LNCaP clone FGC (cell line): ENCODE measurements at regions not wholly inside any gene's neighbourhood (a gene's known extent, or its start where the extent isn't known, plus 50 kb on each side); places are given as distances from the start of the nearest gene placed in this dataset.
"Not testable (repeated sequence)": the region's sequence is repeated elsewhere in the genome, so short reads cannot be mapped to it uniquely, and the experiment has no call there.

ENCODE experiments used
- DNase-seq: peaks from one replicate; pipeline ENCODE4 v3.0.0-alpha.2; 2011; ENCODE audit warnings: low read depth
- H3K4me3 ChIP-seq: 2 replicates; pipeline ENCODE4 v1.5.1; 2011; ENCODE audit warnings: mild to moderate bottlenecking, low read depth, low read length, control low read depth
- CTCF ChIP-seq: IDR thresholded peaks from 2 replicates; pipeline ENCODE4 v1.5.1; 2012; ENCODE audit warnings: mild to moderate bottlenecking; ENCODE audit not compliant: control insufficient read depth, insufficient read depth; ENCODE audit errors: extremely low read depth

- H3K4me3 ChIP-seq: no peak overlapping the region
- DNase-seq: no peak
- TF ChIP-seq CTCF: no peak
These were observed 673.2 kb downstream of the XPNPEP1 start for GRCh38 chr10:109250152-109250551.

- no peak for DNase-seq
- TF ChIP-seq CTCF: no peak
These were observed 675.5 kb downstream of the XPNPEP1 start for GRCh38 chr10:109247814-109248213.

GRCh38 chr10:109245821-109246220 lies 677.5 kb downstream of the XPNPEP1 start:
- no peak for DNase-seq
- no peak overlapping the region for H3K4me3 ChIP-seq
- no peak for TF ChIP-seq CTCF

More at GRCh38 chr10:109247814-109248213, 675.5 kb downstream of the XPNPEP1 start:
- no peak overlapping the region for H3K4me3 ChIP-seq

GRCh38 chr10:109239371-109239770 lies 683.9 kb downstream of the XPNPEP1 start:
- H3K4me3 ChIP-seq: no peak overlapping the region
- no peak for DNase-seq
- no peak for TF ChIP-seq CTCF

GRCh38 chr10:109237682-109238081 lies 685.6 kb downstream of the XPNPEP1 start:
- no peak for DNase-seq
- no peak for TF ChIP-seq CTCF
- H3K4me3 ChIP-seq: no peak overlapping the region

- no peak for TF ChIP-seq CTCF
- no peak for DNase-seq
- H3K4me3 ChIP-seq: no peak overlapping the region
These were observed 686.3 kb downstream of the XPNPEP1 start for GRCh38 chr10:109237050-109237449.

- H3K4me3 ChIP-seq, DNase-seq: not testable (repeated sequence)
These were observed 699.8 kb downstream of the XPNPEP1 start for GRCh38 chr10:109223533-109223932.
